ENCODE measurements at regions not wholly inside any gene's neighbourhood (a gene's known extent, or its start where the extent isn't known, plus 50 kb on each side); places are given as distances from the start of the nearest gene placed in this dataset.

DNA sequence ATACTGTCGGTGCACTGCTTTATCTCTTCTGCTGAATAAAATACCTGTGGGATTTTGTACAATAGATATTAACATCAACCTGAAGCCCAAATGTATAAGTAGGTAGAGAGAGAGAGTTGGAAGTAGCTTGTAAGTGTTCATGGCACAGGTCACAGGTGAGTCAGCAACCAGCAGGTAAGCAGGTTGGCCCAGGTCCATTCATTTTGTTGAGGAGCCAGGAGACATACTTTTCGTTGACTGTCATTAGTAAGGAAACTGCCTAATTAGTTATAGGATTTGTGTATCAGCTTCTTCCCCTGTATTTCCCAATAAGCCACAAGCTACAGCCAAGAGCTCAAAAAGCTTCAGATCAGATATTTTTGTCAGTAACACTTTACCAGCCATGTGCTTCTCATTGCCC lies 650.8 kb downstream of the IRX1 start:
- TF ChIP-seq, protein P1, sequence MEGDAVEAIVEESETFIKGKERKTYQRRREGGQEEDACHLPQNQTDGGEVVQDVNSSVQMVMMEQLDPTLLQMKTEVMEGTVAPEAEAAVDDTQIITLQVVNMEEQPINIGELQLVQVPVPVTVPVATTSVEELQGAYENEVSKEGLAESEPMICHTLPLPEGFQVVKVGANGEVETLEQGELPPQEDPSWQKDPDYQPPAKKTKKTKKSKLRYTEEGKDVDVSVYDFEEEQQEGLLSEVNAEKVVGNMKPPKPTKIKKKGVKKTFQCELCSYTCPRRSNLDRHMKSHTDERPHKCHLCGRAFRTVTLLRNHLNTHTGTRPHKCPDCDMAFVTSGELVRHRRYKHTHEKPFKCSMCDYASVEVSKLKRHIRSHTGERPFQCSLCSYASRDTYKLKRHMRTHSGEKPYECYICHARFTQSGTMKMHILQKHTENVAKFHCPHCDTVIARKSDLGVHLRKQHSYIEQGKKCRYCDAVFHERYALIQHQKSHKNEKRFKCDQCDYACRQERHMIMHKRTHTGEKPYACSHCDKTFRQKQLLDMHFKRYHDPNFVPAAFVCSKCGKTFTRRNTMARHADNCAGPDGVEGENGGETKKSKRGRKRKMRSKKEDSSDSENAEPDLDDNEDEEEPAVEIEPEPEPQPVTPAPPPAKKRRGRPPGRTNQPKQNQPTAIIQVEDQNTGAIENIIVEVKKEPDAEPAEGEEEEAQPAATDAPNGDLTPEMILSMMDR (IDR thresholded peaks at IDR 0.05): no peak
- TF ChIP-seq POLR2A (IDR thresholded peaks at IDR 0.05): no peak
